ENCODE measurements at regions not wholly inside any gene's neighbourhood (a gene's known extent, or its start where the extent isn't known, plus 50 kb on each side); places are given as distances from the start of the nearest gene placed in this dataset.

- TF ChIP-seq, protein P1, sequence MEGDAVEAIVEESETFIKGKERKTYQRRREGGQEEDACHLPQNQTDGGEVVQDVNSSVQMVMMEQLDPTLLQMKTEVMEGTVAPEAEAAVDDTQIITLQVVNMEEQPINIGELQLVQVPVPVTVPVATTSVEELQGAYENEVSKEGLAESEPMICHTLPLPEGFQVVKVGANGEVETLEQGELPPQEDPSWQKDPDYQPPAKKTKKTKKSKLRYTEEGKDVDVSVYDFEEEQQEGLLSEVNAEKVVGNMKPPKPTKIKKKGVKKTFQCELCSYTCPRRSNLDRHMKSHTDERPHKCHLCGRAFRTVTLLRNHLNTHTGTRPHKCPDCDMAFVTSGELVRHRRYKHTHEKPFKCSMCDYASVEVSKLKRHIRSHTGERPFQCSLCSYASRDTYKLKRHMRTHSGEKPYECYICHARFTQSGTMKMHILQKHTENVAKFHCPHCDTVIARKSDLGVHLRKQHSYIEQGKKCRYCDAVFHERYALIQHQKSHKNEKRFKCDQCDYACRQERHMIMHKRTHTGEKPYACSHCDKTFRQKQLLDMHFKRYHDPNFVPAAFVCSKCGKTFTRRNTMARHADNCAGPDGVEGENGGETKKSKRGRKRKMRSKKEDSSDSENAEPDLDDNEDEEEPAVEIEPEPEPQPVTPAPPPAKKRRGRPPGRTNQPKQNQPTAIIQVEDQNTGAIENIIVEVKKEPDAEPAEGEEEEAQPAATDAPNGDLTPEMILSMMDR (IDR thresholded peaks at IDR 0.05): no peak
- TF ChIP-seq POLR2AphosphoS5 (IDR thresholded peaks at IDR 0.05) (no peak), EP300 (IDR thresholded peaks at IDR 0.05) (no peak), POLR2A (IDR thresholded peaks at IDR 0.05) (no peak)
These were observed 871.6 kb upstream of the GJE1 start for GRCh38 chr6:141261016-141261671.
